Activated CD4-positive, CD25-positive, alpha-beta regulatory T cell treated with anti-CD3 and anti-CD28 coated beads, Interleukin-2, amount 50 U/mL, for 16 hours (primary cell): ENCODE measurements at regions not wholly inside any gene's neighbourhood (a gene's known extent, or its start where the extent isn't known, plus 50 kb on each side); places are given as distances from the start of the nearest gene placed in this dataset.

ENCODE experiments used
- DNase-seq: peaks from one replicate; pipeline ENCODE4 v3.0.0-alpha.2; 2020; ENCODE audit warnings: low read depth, low spot score

DNA sequence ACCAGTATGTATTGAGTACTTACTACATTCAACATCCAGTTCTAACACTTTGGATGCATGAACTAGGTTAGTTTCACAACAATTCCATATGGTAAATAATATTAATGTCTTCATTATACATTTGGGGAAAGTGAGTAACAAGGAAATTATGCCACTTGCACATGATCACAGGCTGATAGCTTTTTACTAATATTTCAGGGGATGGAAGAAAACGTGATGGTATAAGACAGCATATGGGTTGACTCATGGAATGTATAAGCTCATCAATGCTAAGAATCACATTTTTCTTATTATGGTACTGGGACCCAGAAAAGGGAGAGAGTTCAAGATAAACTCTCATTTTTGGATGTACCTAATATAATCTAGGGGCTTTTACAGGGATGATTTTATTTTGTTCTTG lies 188.7 kb downstream of the MIAT start:
- DNase-seq, result no peak

DNA sequence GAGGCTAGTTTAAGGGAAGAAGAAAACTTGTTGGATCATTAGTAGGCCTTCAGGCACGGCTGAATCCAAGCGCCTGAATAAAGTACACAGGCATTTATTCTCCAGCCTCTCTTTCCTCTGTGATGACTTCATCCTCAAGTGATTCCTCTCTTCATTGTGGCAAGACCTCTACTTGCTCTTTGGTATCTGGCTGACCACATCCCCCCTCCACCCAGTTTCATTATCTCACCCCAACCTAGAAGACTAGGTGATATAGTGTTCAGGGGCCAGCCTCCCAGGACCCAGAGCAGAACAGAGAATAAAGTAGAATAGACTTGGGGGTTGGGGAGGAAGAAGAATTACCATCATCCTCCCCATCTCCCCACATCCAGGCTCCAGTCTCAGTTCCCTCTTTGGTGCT lies 189.3 kb downstream of the MIAT start:
- no peak for DNase-seq

DNA sequence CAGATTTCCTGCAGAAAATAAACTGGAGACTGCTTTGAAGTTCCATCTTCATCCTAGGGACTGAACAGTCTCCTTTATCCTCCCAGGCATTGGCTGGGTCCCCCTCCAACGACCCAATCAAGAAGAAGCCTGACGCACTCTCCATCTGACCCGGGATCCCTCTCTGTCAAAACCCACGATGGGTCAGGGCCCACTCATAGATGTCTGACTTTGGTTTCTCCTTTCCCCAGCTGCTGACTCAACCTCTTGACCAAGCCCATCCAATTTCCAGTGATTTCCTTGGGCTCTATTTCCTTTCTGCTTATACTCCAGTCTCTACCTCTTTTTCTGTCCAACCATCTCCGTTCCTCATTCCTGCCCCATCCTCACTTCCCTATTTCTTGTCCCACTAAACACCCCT lies 189.7 kb downstream of the MIAT start:
- DNase-seq, result no peak

DNA sequence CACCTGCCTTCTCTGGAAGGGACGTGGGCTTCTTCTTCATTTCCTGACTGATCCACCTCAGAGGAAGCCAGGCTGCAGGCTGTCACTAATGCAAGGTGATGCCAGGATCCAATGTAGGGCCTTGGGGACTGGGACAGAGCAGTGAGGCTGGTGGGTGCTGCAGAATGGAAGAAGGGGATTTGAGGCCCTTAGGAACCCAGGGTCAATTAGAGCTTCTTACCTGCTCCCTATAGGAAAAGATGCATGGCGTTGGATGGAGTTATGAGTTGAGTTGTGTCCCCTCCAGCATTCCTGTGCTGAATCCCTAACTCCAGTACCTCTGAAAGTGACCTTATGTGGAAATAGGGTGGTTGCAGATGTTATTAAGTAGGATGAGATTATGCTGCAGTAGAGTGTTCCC lies 190.4 kb downstream of the MIAT start:
- no peak for DNase-seq

DNA sequence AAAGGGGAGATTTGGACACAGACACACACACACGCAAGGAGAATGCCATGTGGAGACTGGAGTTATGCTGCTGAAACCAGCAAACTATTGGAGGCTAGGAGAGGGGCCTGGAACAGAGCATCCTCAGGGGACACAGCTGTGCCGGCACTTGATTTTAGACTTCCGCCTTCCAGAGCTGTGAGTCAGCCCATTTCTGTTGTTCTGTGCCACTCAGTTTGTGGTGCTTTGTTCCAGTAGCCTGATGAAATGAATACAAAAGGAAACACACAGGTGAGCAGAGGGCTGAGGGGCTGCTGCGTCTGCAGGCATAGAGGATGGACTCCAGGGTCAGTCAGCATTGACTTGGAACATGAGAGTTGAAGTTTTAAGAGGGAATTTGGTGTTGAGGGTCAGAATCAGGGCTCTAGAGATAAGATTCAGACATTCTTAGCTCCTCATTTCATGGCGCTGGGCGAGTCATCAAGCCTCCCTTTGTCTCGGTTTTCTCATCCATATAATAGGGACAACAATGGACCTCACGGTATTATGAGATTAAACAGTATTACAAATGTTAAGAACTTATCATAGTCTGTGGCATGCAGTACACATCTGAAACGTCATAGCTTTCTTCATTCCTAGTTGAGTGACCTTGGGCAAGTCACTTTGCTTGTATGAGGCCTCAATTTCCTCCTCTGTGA lies 191.0 kb downstream of the MIAT start:
- no peak for DNase-seq

DNA sequence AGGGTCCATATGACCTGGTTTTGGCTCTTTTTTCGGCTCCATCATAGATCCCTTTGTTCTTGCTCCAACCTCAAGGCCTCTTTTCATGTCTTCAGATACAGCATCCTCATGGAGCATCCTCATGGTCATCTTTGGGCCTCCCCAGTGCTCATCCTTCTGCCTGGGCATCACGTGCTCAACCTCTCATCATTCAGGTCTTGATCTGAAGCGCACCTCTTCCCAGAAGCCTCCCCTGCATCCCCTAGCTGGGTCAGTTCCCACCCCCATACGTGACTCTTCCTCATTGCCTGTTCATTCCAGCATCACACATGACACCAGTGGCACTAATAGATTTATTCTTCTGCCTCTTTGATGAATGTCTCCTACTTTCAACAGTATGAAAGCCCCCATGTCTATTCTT lies 192.2 kb downstream of the MIAT start:
- DNase-seq, result no peak

DNA sequence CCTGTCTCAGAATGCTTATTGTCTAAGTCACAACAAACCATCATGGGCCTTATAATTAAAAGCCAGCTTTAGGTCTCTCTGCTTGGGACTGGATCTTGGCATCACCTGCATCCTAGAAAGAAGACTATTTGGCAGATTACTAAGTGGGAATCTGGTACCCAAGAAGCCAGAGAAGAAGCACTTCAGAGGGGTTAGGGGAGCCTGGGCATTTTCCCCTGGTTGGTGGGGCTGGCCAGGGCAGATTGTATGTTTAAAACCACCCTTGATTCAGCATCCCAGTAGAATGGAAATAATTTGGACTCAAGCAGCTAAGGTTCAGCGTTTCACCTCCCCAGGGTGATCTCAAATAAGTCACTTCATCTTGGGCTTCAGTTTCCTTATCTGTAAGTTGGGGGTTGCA lies 193.7 kb downstream of the MIAT start:
- no peak for DNase-seq

DNA sequence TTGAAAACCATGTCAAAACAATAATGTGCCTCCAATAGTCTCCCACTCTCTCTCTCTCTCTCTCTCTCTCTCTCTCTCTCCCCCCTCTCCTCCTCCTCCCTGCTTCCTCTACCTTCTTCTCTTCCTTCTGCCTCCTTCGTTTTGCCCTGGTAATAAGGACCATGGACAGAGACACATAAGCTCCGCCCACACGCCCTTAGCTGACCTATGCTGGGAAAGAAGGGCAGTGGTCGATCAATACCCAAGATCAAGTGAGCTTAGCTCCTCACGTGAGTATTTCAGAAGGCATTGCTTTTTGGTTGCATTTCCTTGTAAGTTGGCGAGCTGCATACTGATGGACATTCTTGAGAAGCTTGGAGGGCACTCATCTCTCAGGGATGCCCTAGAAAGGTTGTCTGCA lies 194.8 kb downstream of the MIAT start:
- no peak for DNase-seq

DNA sequence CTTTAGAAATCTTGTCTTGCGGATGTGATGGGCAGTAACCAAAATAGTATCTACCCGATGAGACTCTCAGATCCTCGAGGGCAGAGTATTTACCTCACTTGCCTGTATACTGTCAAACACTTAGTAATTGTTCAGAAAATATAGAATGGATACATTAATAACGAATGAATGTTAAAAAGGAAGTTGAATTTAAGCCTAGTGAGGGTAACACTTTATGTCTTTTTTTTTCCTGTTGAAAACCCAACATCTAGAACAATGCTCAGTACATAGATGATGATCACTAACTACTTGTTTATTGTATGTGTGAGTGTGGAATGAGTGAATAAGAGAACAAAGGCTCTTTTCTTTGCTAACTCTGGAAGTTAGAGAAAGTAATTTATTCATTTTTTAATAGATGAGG lies 195.7 kb downstream of the MIAT start:
- no peak for DNase-seq

DNA sequence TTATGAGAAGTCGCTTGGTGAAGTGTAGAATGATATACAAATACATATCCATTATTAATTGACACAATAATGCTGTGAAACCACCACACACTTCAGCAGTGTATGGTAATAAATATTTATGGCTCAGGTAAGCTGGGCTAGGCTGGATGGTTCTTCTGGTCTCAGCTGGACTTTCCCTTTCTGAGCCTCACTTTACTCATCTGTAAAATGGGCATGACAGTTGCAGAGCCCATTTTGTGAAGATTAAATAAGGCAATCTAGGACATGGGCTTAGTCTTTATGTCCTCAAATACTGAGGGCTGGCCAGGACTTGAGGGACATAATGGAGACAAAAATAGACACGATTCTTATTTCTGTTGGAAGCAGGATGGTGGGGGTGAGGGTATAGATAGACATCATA lies 196.1 kb downstream of the MIAT start:
- DNase-seq, result no peak

DNA sequence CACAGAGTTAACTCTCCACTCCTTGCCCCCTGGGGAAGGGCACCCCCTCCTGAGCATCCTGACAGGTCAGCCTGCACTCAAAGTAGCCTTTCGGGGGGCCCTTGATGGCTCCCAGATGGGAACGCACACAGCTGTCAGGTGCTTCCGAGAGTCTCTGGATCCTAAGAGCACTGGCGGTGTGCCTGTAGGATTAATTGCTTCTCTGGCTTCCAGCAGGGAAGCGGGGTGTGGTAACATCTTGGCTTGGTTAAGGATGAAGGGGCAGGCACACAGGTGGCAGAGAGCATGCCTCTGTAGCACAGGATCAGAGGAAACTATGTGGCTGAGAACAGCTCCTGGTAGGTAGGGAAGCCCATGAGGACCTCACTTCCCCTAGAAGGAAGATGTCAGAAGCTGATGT lies 199.8 kb downstream of the MIAT start:
- no peak for DNase-seq

DNA sequence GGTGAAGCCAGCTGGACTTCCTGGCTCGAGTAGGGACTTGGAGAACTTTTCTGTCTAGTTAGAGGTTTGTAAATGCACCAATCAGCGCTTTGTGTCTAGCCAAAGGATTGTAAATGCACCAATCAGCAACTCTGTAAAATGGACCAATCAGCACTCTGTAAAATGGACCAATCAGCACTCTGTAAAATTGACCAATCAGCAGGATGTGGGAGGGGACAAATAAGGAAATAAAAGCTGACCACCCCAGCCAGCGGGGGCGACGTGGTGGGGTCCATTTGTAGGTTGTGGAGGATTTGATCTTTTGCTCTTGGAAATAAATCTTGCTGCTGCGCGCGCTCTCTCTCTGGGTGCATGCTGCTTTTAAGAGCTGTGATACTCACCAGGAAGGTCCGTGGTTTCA lies 202.9 kb downstream of the MIAT start:
- DNase-seq, result no peak

DNA sequence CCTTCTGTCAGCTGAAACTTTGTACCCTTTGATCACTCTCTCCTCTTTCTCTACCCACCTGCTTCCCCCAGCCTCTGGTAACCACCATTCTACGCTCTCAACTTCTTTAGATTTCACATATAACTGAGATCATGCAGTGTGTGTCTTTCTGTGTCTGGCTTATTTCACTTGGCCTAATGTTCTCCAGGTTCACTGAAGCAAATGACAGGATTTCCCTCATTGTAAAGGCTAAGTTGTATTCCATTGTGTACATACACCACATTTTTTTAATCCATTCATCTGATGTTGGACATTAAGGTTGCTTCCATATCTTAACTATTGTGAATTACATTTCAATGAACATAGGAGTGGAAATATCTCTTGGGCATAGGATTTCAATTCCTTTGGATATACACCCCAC lies 207.6 kb downstream of the MIAT start:
- no peak for DNase-seq

DNA sequence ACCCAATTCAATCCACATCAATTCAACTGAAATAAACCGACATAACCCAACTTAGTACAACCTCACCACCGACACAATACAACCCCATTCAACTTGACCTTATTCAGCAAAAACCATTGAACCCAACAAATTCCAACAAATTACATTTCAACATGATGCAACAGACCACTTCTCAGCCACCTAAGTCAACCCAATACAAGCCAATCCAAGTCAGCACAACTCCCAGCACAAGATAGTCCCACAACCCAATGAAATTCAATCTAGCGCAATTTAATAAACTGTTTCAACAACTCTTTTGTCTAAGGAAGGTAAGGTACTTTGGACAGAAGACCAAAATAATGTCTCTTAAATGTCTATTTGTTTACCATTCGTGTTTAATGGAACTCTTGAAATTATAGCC lies 226.0 kb downstream of the MIAT start:
- no peak for DNase-seq

DNA sequence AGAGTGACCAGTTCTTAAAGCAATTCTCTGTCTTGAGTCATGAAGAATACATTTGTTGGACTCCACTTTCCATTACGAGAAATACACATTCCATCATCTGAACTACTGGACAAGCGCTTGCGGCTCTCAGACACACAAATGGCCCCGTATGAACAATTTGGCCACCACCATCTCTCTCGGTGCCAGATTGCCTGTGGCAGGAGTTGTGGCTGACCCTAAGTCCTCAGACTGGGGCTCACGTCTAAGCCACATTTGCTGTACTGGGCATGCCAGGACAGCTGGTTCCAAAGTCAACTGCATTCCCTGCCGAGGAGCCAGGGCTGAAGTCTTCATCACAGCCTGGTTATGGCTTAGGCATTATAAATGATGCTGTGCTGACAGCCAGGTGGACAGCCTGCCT lies 227.5 kb downstream of the MIAT start:
- no peak for DNase-seq

DNA sequence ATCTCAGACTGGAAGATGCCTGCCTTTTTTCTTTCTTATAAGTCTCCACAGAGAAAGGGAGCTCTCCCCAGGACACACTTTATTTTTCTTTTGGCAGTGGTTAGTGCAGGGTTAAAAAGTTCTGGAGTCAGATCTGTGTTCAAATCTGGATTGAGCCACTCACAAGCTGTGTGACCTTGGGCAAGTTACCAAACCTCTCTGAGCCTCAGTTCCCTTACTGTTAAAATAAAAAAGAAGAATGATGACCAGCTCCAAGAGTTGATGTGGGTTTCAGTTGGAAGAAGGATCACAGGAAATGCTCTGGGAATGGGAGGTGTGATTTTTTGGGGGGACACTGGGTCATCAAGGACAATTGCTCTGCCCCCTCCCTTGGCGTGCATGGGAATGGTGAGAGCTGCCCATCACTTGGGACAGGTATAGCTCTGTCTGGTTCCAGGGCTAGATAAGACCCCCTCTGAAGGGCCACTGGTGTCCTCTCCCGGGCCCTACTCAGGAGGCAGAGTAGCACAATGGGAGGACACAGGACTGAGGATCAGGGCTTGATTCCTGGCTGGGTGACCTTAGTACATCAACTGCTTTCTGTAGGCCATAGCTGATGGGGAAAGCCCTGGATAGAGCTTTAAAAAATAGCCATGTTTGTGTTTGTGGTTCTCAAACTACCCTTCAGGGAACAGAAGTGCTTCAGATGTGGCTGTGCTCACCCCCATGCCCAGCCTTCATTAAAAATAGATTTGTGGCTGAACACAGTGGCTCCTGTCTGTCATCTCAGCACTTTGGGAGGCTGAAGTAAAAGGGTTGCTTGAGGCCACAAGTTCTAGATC lies 228.3 kb downstream of the MIAT start:
- DNase-seq, result no peak

DNA sequence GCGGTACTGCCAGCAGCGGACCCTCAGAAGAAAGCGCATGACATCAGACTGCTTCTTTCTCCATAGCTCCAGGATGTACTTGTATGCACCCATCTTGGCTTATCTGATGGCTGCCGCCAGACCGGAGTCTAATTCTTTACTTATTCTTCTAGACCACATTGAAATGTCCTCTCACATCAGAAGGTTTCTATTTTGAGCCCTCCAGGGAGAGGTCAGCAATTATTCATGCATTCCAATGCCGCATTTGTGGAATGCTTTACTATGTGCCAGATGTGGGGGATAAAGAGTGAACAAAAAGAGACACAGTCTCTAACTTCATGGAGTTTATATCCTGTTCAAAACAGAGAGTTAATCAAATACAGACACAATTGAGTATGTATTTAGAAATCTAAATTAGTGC lies 230.1 kb downstream of the MIAT start:
- DNase-seq, result no peak

DNA sequence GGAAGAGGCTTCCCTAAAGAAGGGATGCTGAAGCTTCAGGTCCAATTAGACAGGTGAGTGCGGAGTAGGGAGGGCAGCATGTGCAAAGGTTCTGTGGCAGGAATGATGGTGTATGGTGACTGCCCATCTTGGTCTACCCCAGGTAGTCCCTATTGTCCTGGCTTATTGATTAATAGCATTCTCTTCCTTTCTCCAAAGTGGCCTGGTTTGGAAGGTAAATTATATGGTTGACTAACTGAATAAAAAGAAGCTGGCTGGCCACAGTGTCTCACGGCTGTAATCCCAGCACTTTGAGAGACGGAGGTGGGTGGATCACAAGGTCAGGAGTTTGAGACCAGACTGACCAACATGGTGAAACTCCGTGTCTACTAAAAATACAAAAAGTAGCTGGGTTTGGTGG lies 230.5 kb downstream of the MIAT start:
- no peak for DNase-seq

DNA sequence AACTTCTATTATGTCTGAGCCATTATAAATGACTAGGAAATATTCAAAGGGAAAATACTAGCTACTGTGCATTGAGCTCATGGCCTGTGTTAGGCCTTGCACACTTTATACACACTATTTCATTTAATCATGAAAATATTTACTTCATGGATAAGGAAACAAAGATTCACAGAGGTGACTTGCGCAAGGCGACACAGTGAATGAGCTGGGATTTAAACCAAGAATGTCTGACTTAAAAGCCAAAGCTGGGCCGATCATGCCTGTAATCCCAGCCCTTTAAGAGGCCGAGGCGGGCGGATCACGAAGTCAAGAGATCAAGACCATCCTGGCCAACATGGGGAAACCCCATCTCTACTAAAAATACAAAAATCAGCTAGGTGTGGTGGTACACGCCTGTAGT lies 231.5 kb downstream of the MIAT start:
- no peak for DNase-seq

DNA sequence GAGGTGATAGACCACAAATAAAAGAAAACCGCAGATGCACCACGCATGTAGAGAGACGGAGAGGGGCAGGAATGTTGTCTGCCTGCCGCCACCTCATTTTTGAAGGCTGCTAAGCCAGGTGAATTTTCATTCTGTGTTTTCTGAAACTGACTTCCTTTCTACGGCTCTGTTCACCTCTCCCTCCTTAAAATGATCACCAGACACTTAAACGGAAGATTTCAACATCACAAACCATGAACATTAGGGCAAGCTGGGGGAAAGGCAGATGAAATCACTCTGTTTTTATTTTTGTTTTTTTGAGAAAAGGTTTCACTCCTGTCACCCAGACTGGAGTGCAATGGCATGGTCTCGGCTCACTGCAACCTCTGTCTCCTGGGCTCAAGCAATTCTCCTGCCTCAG lies 232.4 kb downstream of the MIAT start:
- DNase-seq, result no peak

DNA sequence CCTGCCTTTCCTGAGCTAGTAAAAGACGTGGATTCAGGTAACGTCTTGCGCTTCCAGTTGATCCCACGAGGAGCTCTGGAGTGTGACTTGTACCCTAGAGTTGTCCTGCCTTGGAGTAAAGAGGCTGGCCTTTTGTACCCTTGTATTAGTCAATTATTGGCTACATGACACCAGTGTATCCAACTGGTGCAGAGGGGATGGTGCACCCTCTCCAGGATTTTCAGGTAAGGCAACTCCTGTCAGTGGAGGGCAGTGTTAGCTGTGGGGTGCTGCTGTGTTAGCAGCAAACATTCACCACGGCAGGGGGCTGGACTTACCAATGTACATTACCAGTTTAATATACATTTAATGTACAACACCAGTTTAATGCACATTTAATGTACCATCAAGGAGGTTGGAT lies 233.5 kb downstream of the MIAT start:
- DNase-seq, result no peak

DNA sequence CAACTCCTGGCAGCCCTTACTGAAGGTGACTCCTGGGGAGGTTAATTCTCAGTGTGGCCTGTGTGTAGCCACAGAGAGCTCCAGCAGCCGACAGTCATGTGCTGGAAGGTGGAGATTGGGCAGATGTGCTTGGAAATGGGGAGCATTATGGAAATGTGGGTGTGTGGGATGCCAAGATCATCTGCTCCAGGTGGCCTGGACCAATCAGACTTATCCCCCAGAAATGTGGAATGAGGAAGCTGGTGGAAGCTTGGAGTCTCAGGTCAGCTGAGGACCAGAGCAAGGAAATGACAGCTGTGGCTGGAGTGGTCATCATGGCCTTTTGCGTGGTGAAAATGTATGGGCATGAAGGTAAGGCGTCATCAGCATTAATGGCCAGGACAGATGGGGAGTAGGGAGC lies 234.0 kb downstream of the MIAT start:
- DNase-seq, result no peak

DNA sequence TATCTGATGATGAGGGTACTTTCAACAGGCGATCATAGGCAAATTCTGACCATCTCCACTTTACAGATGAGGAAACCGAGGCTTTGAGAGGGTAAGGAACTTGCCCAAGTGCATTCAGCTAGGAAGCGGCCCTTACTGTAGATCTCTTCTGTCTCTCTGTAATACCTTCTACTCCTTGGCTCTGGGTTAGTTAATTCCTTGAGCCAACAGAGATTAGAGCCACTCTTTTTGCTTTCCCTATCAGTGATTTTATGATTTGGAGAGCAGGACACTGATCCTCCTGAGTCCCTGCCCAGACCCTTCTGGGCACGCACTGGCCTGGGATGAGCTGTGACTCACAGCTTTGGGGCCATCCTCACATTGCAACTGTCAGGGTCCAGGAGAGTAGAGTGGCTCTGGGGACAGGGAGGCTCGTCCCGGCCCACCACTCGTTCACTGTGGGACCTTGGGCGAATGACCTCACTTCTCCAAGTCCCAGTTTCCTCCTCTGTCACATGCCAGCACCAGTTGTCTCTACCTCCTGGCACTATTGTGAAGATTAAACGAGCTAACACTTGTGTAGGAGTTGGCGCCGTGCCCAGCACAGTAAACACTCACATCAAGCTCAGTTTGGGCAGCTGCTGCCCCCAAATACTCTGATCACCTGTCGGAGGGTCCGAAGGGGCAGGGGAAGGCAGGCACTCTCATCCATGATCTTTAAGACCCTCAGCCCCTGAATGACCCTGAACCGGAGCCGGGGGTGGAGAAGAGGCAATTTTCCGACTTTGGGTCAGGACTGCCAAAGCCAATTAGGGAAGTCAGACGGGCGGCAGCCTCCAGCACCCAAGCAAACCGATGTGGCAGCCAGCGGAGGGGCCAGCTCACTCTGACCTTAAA lies 235.0 kb downstream of the MIAT start:
- DNase-seq, result no peak
